Testis (tissue), 2 donors: ENCODE measurements at regions not wholly inside any gene's neighbourhood (a gene's known extent, or its start where the extent isn't known, plus 50 kb on each side); places are given as distances from the start of the nearest gene placed in this dataset.

Experiments used
- CTCF ChIP-seq, 3 experiments: fragments of 450-650 bp in 2 of 3; fragments of 200-600 bp in 1 of 3; sonication (generic) in 1 of 3; IDR thresholded peaks; one replicate each; pipeline ENCODE4 v1.5.1; 2016 to 2019; ENCODE audit warnings: antibody characterized with exemption in 3 of 3, mild to moderate bottlenecking in 2 of 3, moderate library complexity in 1 of 3
- POLR2A ChIP-seq: fragments of 450-650 bp; IDR thresholded peaks from one replicate; pipeline ENCODE4 v1.6.1; 2017; ENCODE audit warnings: antibody characterized with exemption, mild to moderate bottlenecking, moderate library complexity

- no peak for TF ChIP-seq CTCF (IDR thresholded peaks at IDR 0.05)
- TF ChIP-seq POLR2A: no peak
Measured at GRCh38 chr15:69715210-69715609, 262.6 kb downstream of the RPLP1 start.
